IPS DF 6.9 (cell line): ENCODE measurements at regions not wholly inside any gene's neighbourhood (a gene's known extent, or its start where the extent isn't known, plus 50 kb on each side); places are given as distances from the start of the nearest gene placed in this dataset.
"Not testable (repeated sequence)": the region's sequence is repeated elsewhere in the genome, so short reads cannot be mapped to it uniquely, and the experiment has no call there.

ENCODE experiments used
- DNase-seq: peaks from one replicate; pipeline ENCODE4 v3.0.0-alpha.2; 2013; ENCODE audit warnings: low read depth, low spot score
- H3K27ac ChIP-seq: one replicate; pipeline ENCODE4 v1.5.1; 2013; ENCODE audit warnings: low read length, control low read depth
- H3K27me3 ChIP-seq: 2 replicates; pipeline ENCODE4 v1.6.1; 2013; ENCODE audit warnings: mild to moderate bottlenecking, low read length; ENCODE audit not compliant: control insufficient read depth, insufficient read depth
- H3K36me3 ChIP-seq: 2 replicates; pipeline ENCODE4 v1.6.1; 2013; ENCODE audit warnings: low read length; ENCODE audit not compliant: control insufficient read depth, insufficient read depth
- H3K4me1 ChIP-seq: 2 replicates; pipeline ENCODE4 v1.6.1; 2013; ENCODE audit warnings: low read length; ENCODE audit not compliant: control insufficient read depth, insufficient read depth
- H3K4me3 ChIP-seq: 2 replicates; pipeline ENCODE4 v1.5.1; 2013; ENCODE audit warnings: mild to moderate bottlenecking, low read length
- H3K9me3 ChIP-seq: 2 replicates; pipeline ENCODE4 v1.6.1; 2013; ENCODE audit warnings: low read length, inconsistent platforms; ENCODE audit not compliant: control insufficient read depth, insufficient read depth
- WGBS: extraction: QIAGEN DNeasy Blood & Tissue Kit; methylation state at CpG from one replicate; pipeline ENCODE4 v1.1.7; 2013; ENCODE audit warnings: mixed read lengths, missing lambda C conversion rate; ENCODE audit not compliant: insufficient read length, insufficient coverage; 5-methylcytosine and 5-hydroxymethylcytosine counted together

DNA sequence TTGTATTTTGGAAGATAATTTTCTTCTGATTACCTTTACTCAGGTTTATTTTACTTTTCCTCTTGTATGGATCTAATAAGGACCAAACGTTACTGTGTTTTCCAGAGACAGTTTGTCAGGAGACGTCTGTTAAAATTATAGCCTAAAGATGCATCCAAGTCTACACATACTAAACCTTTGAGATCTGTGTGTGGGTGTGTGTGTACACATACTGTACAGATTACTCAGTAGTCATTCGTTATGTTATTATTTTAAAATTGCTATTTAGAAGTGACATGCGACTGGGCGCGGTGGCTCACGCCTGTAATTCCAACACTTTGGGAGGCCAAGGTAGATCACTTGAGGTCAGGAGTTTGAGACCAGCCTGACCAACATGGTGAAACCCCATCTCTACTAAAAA, 51.6 kb upstream of the CNTLN start:
- no peak overlapping the region for H3K4me3 ChIP-seq
- no peaks in the 10 kb centered on the region for H3K9me3 ChIP-seq
- H3K27me3 ChIP-seq, result no peaks in the 10 kb centered on the region
- no peak overlapping the region for H3K27ac ChIP-seq
- no peaks in the 10 kb centered on the region for H3K36me3 ChIP-seq
- H3K4me1 ChIP-seq, result no peaks in the 10 kb centered on the region
- no CpG with 5 or more reads among the region's 7 CpGs for WGBS
- no peak for DNase-seq

DNA sequence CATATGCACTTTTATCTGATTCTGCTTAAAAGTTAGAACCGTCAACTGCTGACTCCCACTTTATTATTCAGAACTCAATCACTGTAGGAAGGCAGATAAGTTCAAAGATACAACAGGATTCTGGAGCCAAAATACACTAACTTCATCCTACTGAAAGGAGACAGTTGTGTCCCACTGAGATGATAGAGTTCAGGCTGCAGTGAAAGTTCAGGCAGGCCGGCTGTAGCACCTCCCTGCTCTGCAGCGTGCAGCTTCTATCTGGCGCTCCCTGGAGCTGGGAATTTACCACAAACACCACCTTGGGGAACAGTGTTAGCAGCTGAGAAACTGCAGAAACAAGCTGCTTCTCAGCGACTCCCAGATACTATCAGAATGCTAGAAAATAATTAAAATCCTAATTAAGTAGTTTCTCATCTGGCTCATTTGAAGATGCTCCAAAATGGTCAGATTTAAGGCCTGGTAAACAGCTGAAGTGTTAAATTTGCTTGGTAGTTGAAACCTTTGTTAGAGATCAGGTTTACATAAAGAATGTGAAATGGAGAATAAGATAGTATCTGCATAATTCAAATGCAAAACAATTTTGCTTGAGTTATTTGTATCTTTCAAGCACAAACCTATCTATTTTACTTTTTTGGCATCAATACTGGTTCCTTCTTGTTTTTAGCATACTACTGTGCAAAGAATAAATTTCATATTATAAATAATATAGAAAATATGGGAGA, 52.3 kb upstream of the CNTLN start:
- Histone ChIP-seq H3K4me3 (no peak overlapping the region), H3K36me3 (no peaks in the 10 kb centered on the region), H3K27ac (no peak overlapping the region), H3K9me3 (no peaks in the 10 kb centered on the region), H3K4me1 (no peaks in the 10 kb centered on the region), H3K27me3 (no peaks in the 10 kb centered on the region)
- DNase-seq, result peak; percentile 13
- WGBS, result no CpG with 5 or more reads among the region's 5 CpGs

DNA sequence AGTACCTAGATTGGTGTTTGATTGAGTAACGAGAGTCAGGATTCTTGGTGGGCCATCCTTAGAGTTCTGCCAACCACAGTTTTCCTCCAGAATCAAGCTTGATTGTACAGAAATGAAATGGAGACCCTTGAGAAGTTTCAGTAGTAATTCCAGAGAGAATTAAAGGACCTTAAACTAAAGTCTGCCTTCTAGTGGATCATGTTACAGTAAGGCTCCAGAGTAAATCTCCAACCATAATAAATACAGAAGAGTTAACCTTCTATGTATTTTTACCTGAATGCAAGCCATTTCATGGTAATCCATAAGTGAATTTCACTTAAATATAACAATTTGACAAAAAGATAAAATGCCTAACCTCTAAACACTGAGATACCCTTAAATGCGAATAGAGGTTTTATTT, 53.0 kb upstream of the CNTLN start:
- DNase-seq, result no peak
- Histone ChIP-seq H3K4me3 (no peak overlapping the region), H3K36me3 (no peaks in the 10 kb centered on the region), H3K27me3 (no peaks in the 10 kb centered on the region), H3K27ac (no peak overlapping the region), H3K9me3 (no peaks in the 10 kb centered on the region), H3K4me1 (no peaks in the 10 kb centered on the region)
- no CpG with 5 or more reads among the region's 2 CpGs for WGBS

DNA sequence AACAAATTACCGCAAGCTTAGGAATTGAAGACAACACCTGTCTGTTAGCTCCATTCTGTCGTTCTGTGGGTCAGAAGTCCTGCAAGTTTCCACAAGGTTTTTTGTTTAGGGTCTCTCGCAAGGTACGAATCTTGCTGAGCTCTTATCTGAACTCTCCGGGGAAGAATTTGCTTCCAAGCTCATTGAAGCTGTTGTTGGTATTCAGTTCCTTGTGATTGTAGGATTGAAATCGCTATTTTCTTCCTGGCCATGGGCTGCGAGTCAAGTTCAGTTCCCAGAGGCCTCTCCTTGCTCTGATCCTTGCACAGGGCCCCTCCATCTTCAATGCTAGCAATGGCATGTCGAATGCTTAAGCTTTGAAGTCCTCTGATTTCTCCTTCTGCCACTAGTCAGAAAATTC, 53.5 kb upstream of the CNTLN start:
- Histone ChIP-seq H3K4me3 (no peak overlapping the region), H3K9me3 (no peaks in the 10 kb centered on the region), H3K36me3 (no peaks in the 10 kb centered on the region), H3K4me1 (no peaks in the 10 kb centered on the region), H3K27ac (no peak overlapping the region), H3K27me3 (no peaks in the 10 kb centered on the region)
- DNase-seq, result no peak
- WGBS, result no CpG with 5 or more reads among the region's 8 CpGs

DNA sequence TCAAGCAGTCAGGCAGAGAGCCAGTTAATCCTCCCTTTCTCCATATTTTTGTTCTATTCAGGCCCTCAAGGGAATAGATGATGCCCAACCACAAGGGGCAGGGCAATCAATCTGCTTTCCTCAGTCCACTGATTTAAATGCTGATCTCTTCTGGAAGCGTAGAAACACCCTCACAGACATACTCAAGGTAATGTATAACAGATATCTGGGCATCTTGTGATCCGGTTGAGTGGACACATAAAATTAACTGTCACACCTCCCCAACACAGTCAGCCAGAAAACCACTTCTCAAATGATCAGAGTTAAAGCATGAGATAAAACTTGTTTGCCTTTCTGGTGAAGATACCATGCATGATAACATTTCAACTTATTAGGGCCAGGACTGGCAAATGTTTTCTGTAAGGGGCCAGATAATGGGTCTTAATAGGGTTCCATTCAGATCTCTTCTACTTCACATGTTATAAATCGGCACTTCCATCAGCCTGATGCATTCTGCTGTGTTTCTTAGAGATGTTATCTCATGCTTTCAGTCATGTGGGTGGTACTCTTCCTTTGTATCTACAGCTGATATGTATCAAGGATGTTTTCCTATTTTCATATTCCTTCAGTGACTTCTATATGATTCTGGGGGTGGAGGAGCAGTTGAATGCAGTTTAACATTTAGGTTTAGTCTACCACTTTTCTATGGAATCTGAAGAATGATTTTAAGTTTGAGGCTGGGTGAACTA, 58.9 kb upstream of the CNTLN start:
- no peaks in the 10 kb centered on the region for H3K9me3 ChIP-seq
- H3K4me3 ChIP-seq, result no peak overlapping the region
- WGBS, result no CpG with 5 or more reads among the region's 3 CpGs
- H3K27ac ChIP-seq, result no peak overlapping the region
- no peaks in the 10 kb centered on the region for H3K4me1 ChIP-seq
- no peak for DNase-seq
- H3K36me3 ChIP-seq, result no peaks in the 10 kb centered on the region
- H3K27me3 ChIP-seq, result no peaks in the 10 kb centered on the region

DNA sequence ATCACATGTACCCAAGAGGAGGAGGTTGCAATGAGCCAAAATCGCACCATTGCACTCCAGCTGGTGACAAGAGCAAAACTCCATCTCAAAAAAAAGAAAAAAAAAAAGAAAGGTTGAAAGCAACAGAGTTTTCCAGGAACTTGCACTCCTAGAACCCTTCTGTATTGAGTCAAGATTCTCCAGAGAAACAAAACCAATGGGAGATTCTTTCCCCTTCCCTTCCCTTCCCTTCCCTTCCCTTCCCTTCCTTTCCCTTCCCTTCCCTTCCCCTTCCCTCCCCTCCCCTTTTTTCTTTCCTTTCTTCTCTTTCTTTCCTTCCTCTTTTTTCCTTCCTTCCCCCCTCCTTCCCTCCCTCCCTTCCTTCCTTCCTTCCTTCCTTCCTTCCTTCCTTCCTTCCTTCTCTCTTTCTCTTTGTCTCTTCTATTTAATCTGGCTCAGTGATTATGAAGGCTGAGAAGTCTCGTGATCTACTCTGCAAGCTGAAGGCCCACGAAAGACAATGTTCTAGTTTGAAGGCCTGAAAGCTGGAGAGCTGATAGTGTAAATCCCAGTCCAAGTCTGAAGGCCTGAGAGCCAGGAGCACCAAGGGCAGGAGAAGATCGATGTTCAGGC, 59.6 kb upstream of the CNTLN start:
- no peak overlapping the region for H3K27ac ChIP-seq
- no peaks in the 10 kb centered on the region for H3K4me1 ChIP-seq
- no peaks in the 10 kb centered on the region for H3K36me3 ChIP-seq
- H3K27me3 ChIP-seq, result no peaks in the 10 kb centered on the region
- H3K4me3 ChIP-seq, result no peak overlapping the region
- no CpG with 5 or more reads among the region's 4 CpGs for WGBS
- no peaks in the 10 kb centered on the region for H3K9me3 ChIP-seq
- DNase-seq, result no peak

DNA sequence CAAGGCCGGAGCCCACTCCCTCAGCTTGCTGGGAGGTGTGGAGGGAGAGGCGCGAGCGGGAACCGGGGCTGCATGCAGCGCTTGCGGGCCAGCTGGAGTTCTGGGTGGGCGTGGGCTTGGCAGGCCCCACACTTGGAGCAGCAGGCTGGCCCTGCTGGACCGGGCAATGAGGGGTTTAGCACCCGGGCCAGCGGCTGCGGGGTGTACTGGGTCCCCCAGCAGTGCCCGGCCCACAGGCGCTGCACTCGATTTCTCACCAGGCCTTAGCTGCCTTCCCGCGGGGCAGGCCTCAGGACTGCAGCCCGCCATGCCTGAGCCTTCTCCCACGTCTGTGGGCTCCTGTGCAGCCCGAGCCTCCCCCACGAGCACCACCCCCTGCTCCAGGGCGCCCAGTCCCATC, 62.3 kb upstream of the CNTLN start:
- no CpG with 5 or more reads among the region's 22 CpGs for WGBS
- not testable (repeated sequence) for H3K4me3 ChIP-seq, H3K27me3 ChIP-seq, H3K36me3 ChIP-seq, H3K27ac ChIP-seq, H3K9me3 ChIP-seq, H3K4me1 ChIP-seq, DNase-seq

DNA sequence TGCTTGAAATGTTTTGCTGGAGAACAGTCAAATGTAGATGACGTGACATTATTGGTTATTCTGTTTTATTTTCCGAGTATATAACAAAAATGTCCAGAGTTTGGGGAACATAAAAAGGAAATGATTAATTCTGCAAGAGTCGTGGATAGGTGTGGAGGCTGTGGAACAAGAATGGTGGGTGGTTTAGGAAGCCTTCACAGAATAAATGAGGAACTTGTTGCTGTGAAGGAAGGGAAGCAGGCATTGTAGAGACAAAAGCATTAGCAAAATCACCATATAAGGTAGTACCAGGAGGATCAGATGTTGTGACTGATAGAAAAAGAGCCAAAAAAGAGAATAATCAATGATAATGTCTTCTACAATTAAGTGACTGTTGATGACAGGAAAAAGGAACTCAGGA, 66.2 kb upstream of the CNTLN start:
- Histone ChIP-seq H3K4me1 (no peaks in the 10 kb centered on the region), H3K4me3 (no peak overlapping the region), H3K27me3 (no peaks in the 10 kb centered on the region), H3K36me3 (no peaks in the 10 kb centered on the region), H3K9me3 (no peaks in the 10 kb centered on the region), H3K27ac (no peak overlapping the region)
- no peak for DNase-seq
- WGBS, result no CpG with 5 or more reads among the region's 3 CpGs

DNA sequence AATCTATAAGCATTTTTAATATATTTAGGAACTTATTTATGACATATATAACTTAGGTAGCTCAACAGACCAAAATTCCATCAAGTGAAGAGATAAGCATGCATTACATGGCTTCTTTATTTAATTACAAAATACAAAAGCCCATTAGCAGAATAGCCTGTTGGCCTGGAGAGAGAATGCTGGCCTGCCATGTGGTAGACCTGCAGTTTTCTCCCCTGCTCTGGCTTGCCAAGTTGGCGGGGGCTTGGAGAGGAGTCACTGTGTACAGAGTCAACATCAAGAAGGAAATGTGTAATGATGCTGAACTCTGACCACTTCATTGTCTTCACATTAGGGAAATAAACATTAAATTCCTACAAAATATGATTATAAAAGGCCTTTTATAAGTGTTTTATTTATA, 69.8 kb upstream of the CNTLN start:
- H3K27me3 ChIP-seq, result no peaks in the 10 kb centered on the region
- H3K9me3 ChIP-seq, result no peaks in the 10 kb centered on the region
- WGBS, result no CpG with 5 or more reads among the region's 1 CpG
- no peaks in the 10 kb centered on the region for H3K36me3 ChIP-seq
- H3K4me3 ChIP-seq, result no peak overlapping the region
- no peak overlapping the region for H3K27ac ChIP-seq
- no peaks in the 10 kb centered on the region for H3K4me1 ChIP-seq
- no peak for DNase-seq

DNA sequence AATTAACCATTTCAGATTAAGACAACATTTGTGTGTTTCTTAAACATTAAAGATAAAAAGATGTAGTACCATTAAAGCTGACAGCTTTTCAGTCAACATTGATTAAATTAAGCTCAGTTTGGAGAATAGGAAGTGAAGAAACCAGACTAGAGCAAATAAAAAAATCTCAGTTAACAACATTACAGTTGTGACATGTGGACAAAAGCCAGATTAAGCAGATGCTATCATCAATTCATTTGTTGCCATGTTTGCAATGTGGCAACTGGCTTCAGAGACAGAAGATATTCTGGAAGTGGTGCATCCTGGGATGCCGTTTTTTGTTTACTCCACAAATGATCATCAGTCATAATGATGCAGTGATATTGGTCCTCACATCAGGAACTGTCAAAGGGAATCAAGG, 70.3 kb upstream of the CNTLN start:
- no CpG with 5 or more reads among the region's 1 CpG for WGBS

More for the DNA sequence above, 70.3 kb upstream of the CNTLN start:
- no peaks in the 10 kb centered on the region for H3K9me3 ChIP-seq
- no peaks in the 10 kb centered on the region for H3K36me3 ChIP-seq
- DNase-seq, result no peak
- no peaks in the 10 kb centered on the region for H3K27me3 ChIP-seq
- no peak overlapping the region for H3K27ac ChIP-seq
- H3K4me1 ChIP-seq, result no peaks in the 10 kb centered on the region
- H3K4me3 ChIP-seq, result no peak overlapping the region
